Testis (tissue), 2 donors: ENCODE measurements at regions not wholly inside any gene's neighbourhood (a gene's known extent, or its start where the extent isn't known, plus 50 kb on each side); places are given as distances from the start of the nearest gene placed in this dataset.

Experiments used
- CTCF ChIP-seq, 3 experiments: fragments of 450-650 bp in 2 of 3; fragments of 200-600 bp in 1 of 3; sonication (generic) in 1 of 3; IDR thresholded peaks; one replicate each; pipeline ENCODE4 v1.5.1; 2016 to 2019; ENCODE audit warnings: antibody characterized with exemption in 3 of 3, mild to moderate bottlenecking in 2 of 3, moderate library complexity in 1 of 3
- POLR2A ChIP-seq: fragments of 450-650 bp; IDR thresholded peaks from one replicate; pipeline ENCODE4 v1.6.1; 2017; ENCODE audit warnings: antibody characterized with exemption, mild to moderate bottlenecking, moderate library complexity

DNA sequence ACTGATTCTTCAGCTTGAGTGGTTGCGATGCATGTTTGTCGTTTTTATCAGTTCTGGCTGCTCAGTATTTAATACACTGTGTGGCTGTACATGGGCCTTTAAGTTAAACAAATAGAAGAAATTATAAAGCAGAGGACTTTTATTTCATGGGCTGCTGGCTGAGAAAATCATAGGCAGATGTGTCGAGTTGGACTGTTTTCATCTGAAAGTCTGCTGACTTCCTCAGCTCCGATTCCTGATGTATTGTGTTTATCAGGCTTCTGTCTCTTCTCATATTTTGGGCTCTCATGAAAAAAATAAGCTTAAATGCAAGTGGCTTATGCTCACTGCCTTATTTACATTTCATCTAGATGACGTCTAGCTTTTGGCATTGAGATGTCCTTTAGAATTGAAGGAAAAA, 129.5 kb upstream of the GGTLC1 start:
- TF ChIP-seq POLR2A, result no peak
- no peak for TF ChIP-seq CTCF (IDR thresholded peaks at IDR 0.05)
